ENCODE measurements at regions not wholly inside any gene's neighbourhood (a gene's known extent, or its start where the extent isn't known, plus 50 kb on each side); places are given as distances from the start of the nearest gene placed in this dataset.

DNA sequence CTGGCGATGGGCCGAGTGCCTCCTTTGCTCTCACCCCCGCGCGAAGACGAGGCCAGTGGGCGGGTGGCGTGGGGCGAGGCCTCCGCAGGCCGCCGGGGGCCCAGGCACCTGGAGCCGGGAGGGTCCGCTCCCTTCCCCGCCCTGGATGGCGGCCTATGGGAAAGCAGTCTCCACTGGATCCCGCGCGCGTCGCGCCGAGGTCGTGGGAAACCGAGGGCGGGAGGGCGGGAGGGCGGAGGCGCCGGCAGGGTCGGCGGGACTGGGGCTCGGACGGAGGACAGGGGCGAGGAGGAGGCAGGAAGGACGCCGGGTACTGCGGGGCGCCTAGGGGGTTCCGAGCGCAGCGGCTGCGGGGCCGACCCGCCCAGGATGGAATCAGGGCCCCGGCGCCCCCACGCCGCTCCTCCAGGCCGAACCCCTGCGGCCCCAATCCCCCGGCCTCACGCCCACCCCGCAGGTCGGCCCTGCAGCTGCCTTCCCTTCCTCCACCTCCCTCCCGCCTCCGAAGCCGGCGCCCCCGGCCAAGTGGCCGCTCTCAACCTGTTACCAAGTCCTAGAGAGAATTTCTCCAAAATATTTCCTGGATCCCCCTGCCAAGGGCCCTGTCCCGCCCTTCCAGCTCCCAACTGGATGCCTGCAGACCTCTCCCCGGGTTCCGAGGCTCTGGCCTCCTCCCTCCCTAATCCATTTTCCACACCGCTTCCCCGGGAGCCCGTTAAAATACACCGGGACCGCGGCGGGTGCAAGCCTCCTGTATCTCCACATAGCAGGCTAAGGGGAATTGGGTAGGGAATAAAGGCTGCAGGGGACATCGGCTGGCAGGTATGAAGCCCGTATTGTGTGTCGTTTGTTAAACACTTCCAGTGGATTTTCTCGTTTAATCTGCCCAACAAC, 146.3 kb downstream of the ERCC6L2 start:
- H3K27ac ChIP-seq = peak overlapping the region; percentile 2 to 68 (median 28)
- no peak for ATAC-seq
- peaks cover 5 to 13% of the 10 kb centered on the region in 2 donors for H3K4me1 ChIP-seq
- peaks cover 0 to 6% of the 10 kb centered on the region in 2 donors for H3K36me3 ChIP-seq
- no peaks in the 10 kb centered on the region for H3K9me3 ChIP-seq
- DNase-seq = no peak
- TF ChIP-seq, protein P1, sequence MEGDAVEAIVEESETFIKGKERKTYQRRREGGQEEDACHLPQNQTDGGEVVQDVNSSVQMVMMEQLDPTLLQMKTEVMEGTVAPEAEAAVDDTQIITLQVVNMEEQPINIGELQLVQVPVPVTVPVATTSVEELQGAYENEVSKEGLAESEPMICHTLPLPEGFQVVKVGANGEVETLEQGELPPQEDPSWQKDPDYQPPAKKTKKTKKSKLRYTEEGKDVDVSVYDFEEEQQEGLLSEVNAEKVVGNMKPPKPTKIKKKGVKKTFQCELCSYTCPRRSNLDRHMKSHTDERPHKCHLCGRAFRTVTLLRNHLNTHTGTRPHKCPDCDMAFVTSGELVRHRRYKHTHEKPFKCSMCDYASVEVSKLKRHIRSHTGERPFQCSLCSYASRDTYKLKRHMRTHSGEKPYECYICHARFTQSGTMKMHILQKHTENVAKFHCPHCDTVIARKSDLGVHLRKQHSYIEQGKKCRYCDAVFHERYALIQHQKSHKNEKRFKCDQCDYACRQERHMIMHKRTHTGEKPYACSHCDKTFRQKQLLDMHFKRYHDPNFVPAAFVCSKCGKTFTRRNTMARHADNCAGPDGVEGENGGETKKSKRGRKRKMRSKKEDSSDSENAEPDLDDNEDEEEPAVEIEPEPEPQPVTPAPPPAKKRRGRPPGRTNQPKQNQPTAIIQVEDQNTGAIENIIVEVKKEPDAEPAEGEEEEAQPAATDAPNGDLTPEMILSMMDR (IDR thresholded peaks at IDR 0.05 in 4 of 5, conservative IDR thresholded peaks at IDR 0.05 in 1 of 5) = no peak
- TF ChIP-seq POLR2A (IDR thresholded peaks at IDR 0.05) = no peak
- peaks cover 48 to 68% (median 61%) of the 10 kb centered on the region in 3 donors for H3K27me3 ChIP-seq
- intact Hi-C loops (cut with DNase I; ENCODE audit: low total_unique reads) (no loop called here), in situ Hi-C loops (cut with MboI; ENCODE audit: low sequenced_read_pairs in 4 of 4) (loop anchor here in 1 of 4 donors (25.0 kb wide), 1 partner anchor 109 kb away; no protein-coding TSS in a partner anchor)
- peak overlapping the region; percentile 48 to 66 (median 58) for H3K4me3 ChIP-seq

DNA sequence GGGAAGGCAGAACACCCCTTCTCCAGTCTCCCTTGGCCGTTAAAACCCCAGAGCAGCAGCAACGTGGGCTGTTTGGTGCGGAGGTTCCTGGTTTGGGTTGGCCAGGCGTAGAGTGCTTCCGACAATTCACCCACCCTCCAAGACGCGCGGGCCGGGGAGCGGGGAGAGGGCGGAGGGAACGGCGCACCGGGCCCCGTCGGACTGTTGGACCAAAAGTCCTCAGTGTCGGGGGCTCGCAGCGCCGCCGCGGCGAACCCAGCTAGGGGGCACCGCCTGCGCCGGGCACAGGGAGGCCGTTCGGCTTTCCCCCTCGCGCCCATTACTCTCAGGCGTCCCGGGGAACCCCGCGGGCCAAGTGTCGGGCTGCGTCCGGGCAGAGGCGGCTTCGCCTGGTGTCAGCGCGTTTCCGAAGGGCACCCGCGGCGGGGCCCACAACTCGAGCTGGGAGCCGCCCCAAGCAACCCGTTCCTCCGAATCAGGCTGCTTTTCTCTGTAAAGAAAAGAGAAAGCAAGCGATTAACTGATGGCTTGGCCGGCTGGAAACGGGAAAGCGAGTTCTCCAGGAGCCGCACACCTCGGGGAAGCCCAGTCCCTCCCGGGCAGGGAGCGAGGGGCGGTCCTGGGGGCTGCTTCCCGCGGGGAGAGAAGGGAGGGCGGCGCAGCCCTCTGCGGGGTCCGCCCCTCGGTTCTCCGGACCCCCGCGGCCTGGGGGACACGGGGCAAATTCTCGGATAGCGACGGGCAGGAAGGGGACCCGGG, 145.5 kb downstream of the ERCC6L2 start:
- in situ Hi-C loops (cut with MboI; ENCODE audit: low sequenced_read_pairs in 4 of 4) = loop anchor here in 1 of 4 donors (25.0 kb wide), 1 partner anchor 109 kb away; no protein-coding TSS in a partner anchor
- peaks cover 5 to 13% of the 10 kb centered on the region in 2 donors for H3K4me1 ChIP-seq
- peaks cover 0 to 6% of the 10 kb centered on the region in 2 donors for H3K36me3 ChIP-seq
- no peak for DNase-seq
- no peaks in the 10 kb centered on the region for H3K9me3 ChIP-seq
- peak overlapping the region; percentile 11 to 68 (median 28) for H3K27ac ChIP-seq
- peak overlapping the region; percentile 48 to 66 (median 58) for H3K4me3 ChIP-seq
- intact Hi-C loops (cut with DNase I; ENCODE audit: low total_unique reads) = no loop called here
- ATAC-seq = peak in 1 of 2 donors; percentile 28
- peaks cover 42 to 61% (median 56%) of the 10 kb centered on the region in 3 donors for H3K27me3 ChIP-seq
- TF ChIP-seq, protein P1 (IDR thresholded peaks at IDR 0.05 in 4 of 5, conservative IDR thresholded peaks at IDR 0.05 in 1 of 5) = no peak
- no peak for TF ChIP-seq POLR2A (IDR thresholded peaks at IDR 0.05)

DNA sequence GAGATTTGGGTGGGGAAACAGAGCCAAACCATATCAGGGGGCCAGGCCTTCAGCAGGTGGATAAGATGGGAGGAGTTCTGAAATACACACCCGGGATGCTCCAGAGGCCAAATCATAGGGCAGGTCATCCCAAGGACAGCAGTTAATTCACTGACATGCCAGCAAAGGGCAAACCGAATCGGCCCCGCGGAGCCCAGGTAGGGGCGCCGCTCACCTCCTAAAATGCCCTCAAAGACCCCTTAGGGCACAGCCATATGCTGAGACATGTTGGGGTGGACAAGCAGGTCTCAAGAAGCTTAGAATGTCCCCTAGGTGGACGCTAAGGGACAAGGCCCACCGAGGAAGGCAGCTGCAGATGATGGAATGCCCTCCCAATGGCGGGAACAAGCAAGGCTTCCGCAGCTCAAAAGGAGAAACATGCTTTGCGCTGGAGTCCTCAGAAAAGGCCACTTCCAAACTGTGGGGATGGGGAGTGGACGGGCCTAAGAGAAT, 144.9 kb downstream of the ERCC6L2 start:
- no peak for ATAC-seq
- intact Hi-C loops (cut with DNase I; ENCODE audit: low total_unique reads) (no loop called here), in situ Hi-C loops (cut with MboI; ENCODE audit: low sequenced_read_pairs in 4 of 4) (loop anchor here in 1 of 4 donors (25.0 kb wide), 1 partner anchor 108 kb away; no protein-coding TSS in a partner anchor)
- Histone ChIP-seq H3K4me1 (peaks cover 5 to 13% of the 10 kb centered on the region in 2 donors), H3K4me3 (peak overlapping the region; percentile 48 to 66 (median 58)), H3K27me3 (peaks cover 41 to 57% (median 54%) of the 10 kb centered on the region in 3 donors), H3K36me3 (peaks cover 0 to 6% of the 10 kb centered on the region in 2 donors), H3K9me3 (no peaks in the 10 kb centered on the region), H3K27ac (peak overlapping the region in 1 of 4 donors; percentile 35)
- DNase-seq = no peak
- no peak for TF ChIP-seq POLR2A (IDR thresholded peaks at IDR 0.05)
- TF ChIP-seq, protein P1 (IDR thresholded peaks at IDR 0.05 in 4 of 5, conservative IDR thresholded peaks at IDR 0.05 in 1 of 5) = no peak

All from gastrocnemius medialis (tissue), 4 donors.